ENCODE measurements at regions not wholly inside any gene's neighbourhood (a gene's known extent, or its start where the extent isn't known, plus 50 kb on each side); places are given as distances from the start of the nearest gene placed in this dataset.

DNA sequence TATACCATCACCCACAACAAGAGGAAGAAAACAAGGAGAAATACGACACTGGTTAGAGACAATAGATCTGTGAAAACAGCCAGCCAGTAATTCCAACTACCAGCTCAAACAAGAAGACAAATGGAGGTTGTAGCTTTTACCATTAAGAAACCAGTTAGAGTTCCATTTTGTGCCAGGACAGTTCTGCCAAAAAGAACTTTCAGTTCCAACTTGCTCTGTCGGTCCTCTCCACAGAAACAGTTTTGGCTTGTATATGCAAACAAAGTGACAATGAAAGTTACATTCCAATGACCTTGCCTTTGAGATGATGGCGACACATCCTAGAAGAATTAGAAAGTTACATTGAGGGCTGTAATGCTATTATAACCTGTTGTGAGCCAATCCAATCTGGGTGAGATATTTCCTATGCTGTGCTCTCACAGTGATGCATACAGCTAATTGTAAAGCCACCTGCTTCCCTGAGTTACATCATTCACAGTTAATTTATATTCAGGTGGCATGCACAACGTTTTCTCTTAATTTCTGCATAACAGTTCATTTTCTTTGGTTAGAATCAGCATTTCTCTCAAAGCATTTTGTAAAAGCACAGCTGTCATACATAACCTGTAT is 1378.4 kb upstream of the PIK3C3 start:
- Histone ChIP-seq H3K36me3 (ENCODE audit: control insufficient read depth, insufficient read depth, low read length, severe bottlenecking) (no peaks in the 10 kb centered on the region), H3K27me3 (replicated peaks; ENCODE audit: control insufficient read depth, insufficient read depth, low read length) (no peaks in the 10 kb centered on the region), H3K9ac (ENCODE audit: low read length) (no peak overlapping the region), H3K4me3 (ENCODE audit: low read length) (no peak overlapping the region), H3K9me3 (ENCODE audit: control insufficient read depth, low read length) (no peaks in the 10 kb centered on the region), H3K4me1 (ENCODE audit: control insufficient read depth, insufficient read depth, low read length) (no peaks in the 10 kb centered on the region)
- DNase-seq (ENCODE audit: low read depth), result peak; percentile 9

DNA sequence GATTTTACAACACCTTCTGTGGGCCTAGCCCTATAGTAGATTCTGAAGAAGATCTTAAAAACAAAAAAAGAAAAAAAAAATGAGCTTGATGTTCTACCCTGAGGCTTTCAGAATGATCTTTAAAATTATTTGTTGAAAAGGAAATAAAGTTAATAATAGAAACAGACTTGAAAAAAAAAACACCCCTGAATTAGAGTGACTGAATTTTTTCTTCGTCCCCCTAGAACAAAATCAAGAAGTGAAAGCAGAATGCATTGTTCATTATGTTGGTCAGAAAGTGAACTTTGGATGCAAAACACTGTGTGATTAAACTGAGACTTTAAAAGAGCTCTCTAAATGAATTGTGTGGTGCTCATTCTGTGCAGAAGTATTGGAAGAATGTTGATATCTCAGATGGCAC is 1384.4 kb upstream of the PIK3C3 start:
- H3K27me3 ChIP-seq (replicated peaks; ENCODE audit: control insufficient read depth, insufficient read depth, low read length), result no peaks in the 10 kb centered on the region
- no peaks in the 10 kb centered on the region for H3K4me1 ChIP-seq (ENCODE audit: control insufficient read depth, insufficient read depth, low read length)
- H3K9me3 ChIP-seq (ENCODE audit: control insufficient read depth, low read length), result no peaks in the 10 kb centered on the region
- no peaks in the 10 kb centered on the region for H3K36me3 ChIP-seq (ENCODE audit: control insufficient read depth, insufficient read depth, low read length, severe bottlenecking)
- DNase-seq (ENCODE audit: low read depth), result peak; percentile 8
- no peak overlapping the region for H3K9ac ChIP-seq (ENCODE audit: low read length)
- no peak overlapping the region for H3K4me3 ChIP-seq (ENCODE audit: low read length)

DNA sequence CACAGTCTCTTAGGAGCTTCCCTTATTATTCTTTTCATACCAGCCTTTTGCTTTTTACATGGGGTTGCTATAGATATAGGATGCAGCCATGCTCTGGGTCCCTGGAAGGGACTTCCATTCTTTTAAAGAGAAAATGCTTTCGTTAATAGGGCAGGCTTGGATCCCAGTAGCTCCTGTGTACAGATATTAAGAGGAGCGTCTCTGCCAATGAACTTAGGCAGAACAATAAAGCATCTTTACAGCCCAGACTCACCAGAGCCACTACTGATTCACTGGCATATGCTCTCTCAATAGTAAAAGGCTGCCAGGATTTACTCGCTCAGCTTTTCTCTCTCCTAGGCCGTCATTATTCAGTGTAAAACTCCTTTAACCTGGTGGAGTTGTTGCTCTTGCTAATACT is 1385.4 kb upstream of the PIK3C3 start:
- H3K4me1 ChIP-seq (ENCODE audit: control insufficient read depth, insufficient read depth, low read length), result no peaks in the 10 kb centered on the region
- H3K9me3 ChIP-seq (ENCODE audit: control insufficient read depth, low read length), result no peaks in the 10 kb centered on the region
- H3K9ac ChIP-seq (ENCODE audit: low read length), result no peak overlapping the region
- no peaks in the 10 kb centered on the region for H3K36me3 ChIP-seq (ENCODE audit: control insufficient read depth, insufficient read depth, low read length, severe bottlenecking)
- H3K4me3 ChIP-seq (ENCODE audit: low read length), result no peak overlapping the region
- H3K27me3 ChIP-seq (replicated peaks; ENCODE audit: control insufficient read depth, insufficient read depth, low read length), result no peaks in the 10 kb centered on the region
- no peak for DNase-seq (ENCODE audit: low read depth)

DNA sequence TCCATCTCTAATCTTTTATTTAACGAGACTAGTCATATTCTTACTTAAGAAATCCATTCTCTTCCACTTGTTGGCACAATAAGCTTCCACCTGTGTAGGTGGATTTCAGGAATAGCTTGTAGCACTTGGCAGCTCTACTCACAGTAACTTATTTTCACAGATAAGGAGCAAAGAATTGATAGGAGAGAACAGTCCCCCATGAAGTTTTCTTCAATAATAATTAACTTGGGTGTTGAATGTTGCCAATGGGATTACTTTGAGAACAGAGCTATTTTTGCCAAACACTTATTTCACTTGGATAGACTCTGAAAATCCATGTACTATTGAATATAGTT is 1388.6 kb upstream of the PIK3C3 start:
- Histone ChIP-seq H3K4me1 (ENCODE audit: control insufficient read depth, insufficient read depth, low read length) (no peaks in the 10 kb centered on the region), H3K9me3 (ENCODE audit: control insufficient read depth, low read length) (no peaks in the 10 kb centered on the region), H3K27me3 (replicated peaks; ENCODE audit: control insufficient read depth, insufficient read depth, low read length) (no peaks in the 10 kb centered on the region), H3K9ac (ENCODE audit: low read length) (no peak overlapping the region), H3K4me3 (ENCODE audit: low read length) (no peak overlapping the region), H3K36me3 (ENCODE audit: control insufficient read depth, insufficient read depth, low read length, severe bottlenecking) (no peaks in the 10 kb centered on the region)
- no peak for DNase-seq (ENCODE audit: low read depth)

DNA sequence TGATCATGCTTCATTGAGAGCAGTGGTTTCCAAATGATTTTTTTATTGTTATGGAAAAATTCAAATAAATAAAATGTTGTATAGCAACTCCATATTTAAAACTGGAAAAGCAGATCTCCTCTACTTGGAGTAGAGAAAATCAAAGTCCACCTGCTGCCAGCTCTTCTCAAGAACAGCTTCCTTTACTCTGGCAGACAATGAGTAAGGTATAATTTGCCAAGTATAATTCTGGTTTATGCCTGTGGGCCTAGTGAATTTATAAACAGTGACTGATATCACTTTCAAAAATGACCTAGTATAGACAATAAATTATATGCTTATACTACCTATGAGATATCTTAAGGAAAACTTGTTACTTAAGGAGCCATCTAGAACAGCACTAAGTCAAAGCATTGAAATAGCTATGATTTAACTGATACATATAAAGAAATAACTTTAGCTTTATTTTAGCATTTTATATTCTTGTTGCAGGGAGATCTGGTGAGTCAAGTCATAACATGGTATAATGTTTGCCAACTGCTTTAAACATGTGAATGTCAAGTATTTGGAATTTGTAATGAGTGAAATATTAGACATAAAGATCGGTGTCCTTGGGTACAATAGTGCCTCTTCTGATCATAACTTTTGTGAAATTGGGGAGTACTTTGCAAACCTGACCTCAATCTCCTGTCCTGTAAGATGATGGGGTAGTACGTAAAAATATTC is 1389.1 kb upstream of the PIK3C3 start:
- Histone ChIP-seq H3K4me1 (ENCODE audit: control insufficient read depth, insufficient read depth, low read length) (no peaks in the 10 kb centered on the region), H3K9ac (ENCODE audit: low read length) (no peak overlapping the region), H3K27me3 (replicated peaks; ENCODE audit: control insufficient read depth, insufficient read depth, low read length) (no peaks in the 10 kb centered on the region), H3K36me3 (ENCODE audit: control insufficient read depth, insufficient read depth, low read length, severe bottlenecking) (no peaks in the 10 kb centered on the region), H3K9me3 (ENCODE audit: control insufficient read depth, low read length) (no peaks in the 10 kb centered on the region), H3K4me3 (ENCODE audit: low read length) (no peak overlapping the region)
- no peak for DNase-seq (ENCODE audit: low read depth)

DNA sequence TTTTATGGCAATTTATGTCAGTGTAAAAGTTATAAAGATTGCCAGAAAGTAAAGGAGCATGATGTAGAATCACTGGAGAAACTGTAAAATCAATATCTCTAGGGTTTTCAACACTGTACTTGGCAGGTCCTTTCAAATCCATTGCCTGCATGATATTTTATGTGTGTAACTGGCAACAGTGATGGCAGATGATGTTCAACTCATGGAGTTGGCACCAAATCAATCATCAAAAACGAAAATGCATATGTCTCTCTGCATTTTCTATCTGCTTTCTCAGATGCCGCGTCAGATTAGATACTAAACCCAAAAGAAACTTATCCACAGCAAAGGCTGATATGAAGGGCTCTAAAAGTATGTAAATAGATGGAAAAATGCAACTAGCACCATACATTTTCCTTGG is 1395.5 kb upstream of the PIK3C3 start:
- Histone ChIP-seq H3K27me3 (replicated peaks; ENCODE audit: control insufficient read depth, insufficient read depth, low read length) (no peaks in the 10 kb centered on the region), H3K36me3 (ENCODE audit: control insufficient read depth, insufficient read depth, low read length, severe bottlenecking) (no peaks in the 10 kb centered on the region), H3K9me3 (ENCODE audit: control insufficient read depth, low read length) (no peaks in the 10 kb centered on the region), H3K4me1 (ENCODE audit: control insufficient read depth, insufficient read depth, low read length) (no peaks in the 10 kb centered on the region), H3K4me3 (ENCODE audit: low read length) (no peak overlapping the region), H3K9ac (ENCODE audit: low read length) (no peak overlapping the region)
- no peak for DNase-seq (ENCODE audit: low read depth)

DNA sequence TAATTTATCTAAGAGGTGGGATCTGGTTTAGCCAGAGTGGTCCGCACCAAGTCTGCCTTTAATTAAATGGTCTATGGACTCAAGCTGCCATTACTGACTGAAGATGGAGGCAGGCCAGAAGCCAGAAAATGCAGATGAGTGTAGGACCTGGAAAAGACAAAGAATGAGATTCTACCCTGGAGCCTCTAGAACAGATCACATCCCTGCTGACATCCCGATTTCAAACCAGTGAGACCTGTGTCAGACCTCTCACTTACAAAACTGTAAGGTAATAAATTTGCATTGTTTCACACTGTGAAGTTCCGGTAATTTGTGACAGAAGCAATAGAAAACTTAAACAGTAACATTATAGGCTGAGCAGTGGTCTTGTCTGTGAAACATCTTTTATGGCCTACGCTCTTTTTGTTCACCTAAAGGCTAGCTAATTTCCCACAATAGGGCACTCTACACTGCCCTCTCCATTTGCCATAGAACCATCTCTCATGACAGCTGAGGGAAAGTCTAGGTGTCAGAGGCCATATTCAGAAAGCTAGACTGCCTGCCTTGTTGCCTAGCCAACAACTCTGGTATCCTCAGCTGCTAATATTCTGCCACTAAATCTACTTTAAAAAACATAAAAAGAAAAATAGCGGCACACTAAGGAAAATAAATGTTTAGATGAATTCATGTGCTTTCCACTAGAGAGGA is 1396.2 kb upstream of the PIK3C3 start:
- H3K4me3 ChIP-seq (ENCODE audit: low read length), result no peak overlapping the region
- H3K4me1 ChIP-seq (ENCODE audit: control insufficient read depth, insufficient read depth, low read length), result no peaks in the 10 kb centered on the region
- H3K36me3 ChIP-seq (ENCODE audit: control insufficient read depth, insufficient read depth, low read length, severe bottlenecking), result no peaks in the 10 kb centered on the region
- H3K27me3 ChIP-seq (replicated peaks; ENCODE audit: control insufficient read depth, insufficient read depth, low read length), result no peaks in the 10 kb centered on the region
- H3K9me3 ChIP-seq (ENCODE audit: control insufficient read depth, low read length), result no peaks in the 10 kb centered on the region
- no peak for DNase-seq (ENCODE audit: low read depth)
- H3K9ac ChIP-seq (ENCODE audit: low read length), result no peak overlapping the region

DNA sequence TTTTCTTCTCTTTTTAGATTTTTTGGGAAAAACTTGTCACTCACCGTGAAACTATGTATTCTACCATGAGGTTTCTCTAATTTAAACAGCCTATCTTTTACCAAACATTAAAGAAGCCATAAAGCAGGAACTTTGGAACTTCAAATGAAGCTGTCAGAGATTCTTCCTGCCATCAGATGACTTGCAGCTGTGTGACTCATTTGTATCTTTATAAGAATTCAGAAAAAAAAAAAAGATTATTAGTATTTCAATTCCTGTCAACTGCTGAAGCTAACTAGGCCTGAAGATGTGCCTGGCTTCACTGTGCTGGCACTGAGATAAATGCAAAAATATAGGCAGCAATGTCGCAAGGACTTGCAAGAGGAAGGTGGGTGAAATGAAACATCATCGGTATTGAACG is 1399.1 kb upstream of the PIK3C3 start:
- no peak overlapping the region for H3K9ac ChIP-seq (ENCODE audit: low read length)
- peak; percentile 19 for DNase-seq (ENCODE audit: low read depth)
- no peaks in the 10 kb centered on the region for H3K4me1 ChIP-seq (ENCODE audit: control insufficient read depth, insufficient read depth, low read length)
- H3K4me3 ChIP-seq (ENCODE audit: low read length), result no peak overlapping the region
- H3K36me3 ChIP-seq (ENCODE audit: control insufficient read depth, insufficient read depth, low read length, severe bottlenecking), result no peaks in the 10 kb centered on the region
- no peaks in the 10 kb centered on the region for H3K27me3 ChIP-seq (replicated peaks; ENCODE audit: control insufficient read depth, insufficient read depth, low read length)
- no peaks in the 10 kb centered on the region for H3K9me3 ChIP-seq (ENCODE audit: control insufficient read depth, low read length)

DNA sequence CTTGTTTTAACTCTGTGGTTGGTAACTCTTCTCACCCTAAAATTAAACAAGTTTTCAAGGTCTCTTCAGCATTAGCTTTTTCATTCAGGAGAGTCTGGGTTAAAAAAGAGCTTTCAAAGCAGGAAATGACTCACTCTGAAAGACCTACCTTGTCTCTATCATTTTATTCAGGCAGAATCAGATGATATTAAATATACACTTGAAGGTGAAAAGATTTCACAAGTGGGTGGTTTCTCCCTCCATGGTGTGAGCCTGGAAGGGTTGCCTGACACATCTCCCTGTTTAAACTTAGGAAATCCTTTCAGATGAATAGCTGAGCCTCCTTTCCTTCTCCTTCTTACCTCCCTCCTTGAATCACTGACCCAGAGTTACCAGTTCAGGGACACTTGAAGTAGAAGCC is 1402.0 kb upstream of the PIK3C3 start:
- Histone ChIP-seq H3K4me1 (ENCODE audit: control insufficient read depth, insufficient read depth, low read length) (no peaks in the 10 kb centered on the region), H3K27me3 (replicated peaks; ENCODE audit: control insufficient read depth, insufficient read depth, low read length) (no peaks in the 10 kb centered on the region), H3K36me3 (ENCODE audit: control insufficient read depth, insufficient read depth, low read length, severe bottlenecking) (no peaks in the 10 kb centered on the region)

DNA sequence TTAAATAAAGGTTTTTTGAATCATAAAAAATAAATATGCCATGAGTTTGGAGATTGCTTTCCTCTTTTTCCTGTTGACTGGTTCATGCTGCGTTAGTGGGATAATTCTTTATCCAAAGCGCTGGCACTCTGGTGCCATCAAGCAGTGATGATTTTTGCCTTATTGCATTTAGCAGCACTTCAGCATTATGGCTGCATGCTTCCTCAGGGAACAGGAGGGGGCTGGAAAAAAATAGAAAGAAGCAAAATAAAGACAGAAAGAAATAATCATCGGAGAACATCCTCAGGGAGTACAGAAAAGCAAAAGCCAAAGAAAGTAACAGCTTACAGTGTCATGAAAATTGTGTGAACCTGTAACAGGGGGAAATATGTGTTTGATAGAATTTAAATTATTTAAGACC is 1408.2 kb upstream of the PIK3C3 start:
- Histone ChIP-seq H3K36me3 (ENCODE audit: control insufficient read depth, insufficient read depth, low read length, severe bottlenecking) (no peaks in the 10 kb centered on the region), H3K9ac (ENCODE audit: low read length) (no peak overlapping the region), H3K9me3 (ENCODE audit: control insufficient read depth, low read length) (no peaks in the 10 kb centered on the region), H3K4me1 (ENCODE audit: control insufficient read depth, insufficient read depth, low read length) (no peaks in the 10 kb centered on the region), H3K4me3 (ENCODE audit: low read length) (no peak overlapping the region), H3K27me3 (replicated peaks; ENCODE audit: control insufficient read depth, insufficient read depth, low read length) (no peaks in the 10 kb centered on the region)
- DNase-seq (ENCODE audit: low read depth), result no peak

More for the DNA sequence above, 1402.0 kb upstream of the PIK3C3 start:
- Histone ChIP-seq H3K4me3 (ENCODE audit: low read length) (no peak overlapping the region), H3K9me3 (ENCODE audit: control insufficient read depth, low read length) (no peaks in the 10 kb centered on the region), H3K9ac (ENCODE audit: low read length) (no peak overlapping the region)
- DNase-seq (ENCODE audit: low read depth), result no peak

DNA sequence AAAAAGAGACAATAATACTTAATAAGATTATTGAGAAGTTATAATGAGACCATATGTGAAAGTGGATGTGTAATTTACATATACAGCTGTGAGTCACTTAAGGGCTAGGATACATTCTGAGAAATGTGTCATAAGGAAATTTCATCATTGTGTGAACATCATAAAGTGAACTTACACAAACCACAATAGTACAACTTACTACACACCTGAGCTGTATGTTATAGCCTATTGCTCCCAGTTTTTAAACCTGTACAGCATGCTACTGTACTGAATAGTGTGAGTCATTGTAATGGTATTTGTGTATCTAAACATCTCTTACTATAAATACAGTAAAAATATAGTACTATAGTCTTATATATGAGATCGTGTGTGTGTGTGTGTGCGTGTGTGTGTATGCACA is 1420.3 kb upstream of the PIK3C3 start:
- Histone ChIP-seq H3K27me3 (replicated peaks; ENCODE audit: control insufficient read depth, insufficient read depth, low read length) (no peaks in the 10 kb centered on the region), H3K4me1 (ENCODE audit: control insufficient read depth, insufficient read depth, low read length) (no peaks in the 10 kb centered on the region), H3K9me3 (ENCODE audit: control insufficient read depth, low read length) (no peaks in the 10 kb centered on the region), H3K4me3 (ENCODE audit: low read length) (no peak overlapping the region), H3K9ac (ENCODE audit: low read length) (no peak overlapping the region), H3K36me3 (ENCODE audit: control insufficient read depth, insufficient read depth, low read length, severe bottlenecking) (no peaks in the 10 kb centered on the region)
- DNase-seq (ENCODE audit: low read depth), result peak; percentile 18
